HUES48 (cell line): ENCODE measurements at regions not wholly inside any gene's neighbourhood (a gene's known extent, or its start where the extent isn't known, plus 50 kb on each side); places are given as distances from the start of the nearest gene placed in this dataset.
"Not testable (repeated sequence)": the region's sequence is repeated elsewhere in the genome, so short reads cannot be mapped to it uniquely, and the experiment has no call there.

Experiments used
- H3K27ac ChIP-seq: one replicate; pipeline ENCODE4 v1.7.0; 2013; ENCODE audit warnings: low read depth, low read length, inconsistent platforms
- H3K27me3 ChIP-seq: 2 replicates; pipeline ENCODE4 v1.6.1; 2013; ENCODE audit warnings: mild to moderate bottlenecking, low read length; ENCODE audit not compliant: control insufficient read depth, insufficient read depth
- H3K36me3 ChIP-seq: 2 replicates; pipeline ENCODE4 v1.6.1; 2013; ENCODE audit warnings: low read length; ENCODE audit not compliant: control insufficient read depth, insufficient read depth
- H3K4me1 ChIP-seq: 2 replicates; pipeline ENCODE4 v1.6.1; 2013; ENCODE audit warnings: mild to moderate bottlenecking, low read length; ENCODE audit not compliant: control insufficient read depth, insufficient read depth
- H3K4me3 ChIP-seq: 2 replicates; pipeline ENCODE4 v1.5.1; 2013; ENCODE audit warnings: mild to moderate bottlenecking, low read depth, low read length
- H3K9ac ChIP-seq: 2 replicates; pipeline ENCODE4 v1.6.1; 2013; ENCODE audit warnings: mild to moderate bottlenecking, low read depth, low read length, moderate library complexity
- H3K9me3 ChIP-seq: 2 replicates; pipeline ENCODE4 v1.6.1; 2013; ENCODE audit warnings: low read length; ENCODE audit not compliant: control insufficient read depth, insufficient read depth

DNA sequence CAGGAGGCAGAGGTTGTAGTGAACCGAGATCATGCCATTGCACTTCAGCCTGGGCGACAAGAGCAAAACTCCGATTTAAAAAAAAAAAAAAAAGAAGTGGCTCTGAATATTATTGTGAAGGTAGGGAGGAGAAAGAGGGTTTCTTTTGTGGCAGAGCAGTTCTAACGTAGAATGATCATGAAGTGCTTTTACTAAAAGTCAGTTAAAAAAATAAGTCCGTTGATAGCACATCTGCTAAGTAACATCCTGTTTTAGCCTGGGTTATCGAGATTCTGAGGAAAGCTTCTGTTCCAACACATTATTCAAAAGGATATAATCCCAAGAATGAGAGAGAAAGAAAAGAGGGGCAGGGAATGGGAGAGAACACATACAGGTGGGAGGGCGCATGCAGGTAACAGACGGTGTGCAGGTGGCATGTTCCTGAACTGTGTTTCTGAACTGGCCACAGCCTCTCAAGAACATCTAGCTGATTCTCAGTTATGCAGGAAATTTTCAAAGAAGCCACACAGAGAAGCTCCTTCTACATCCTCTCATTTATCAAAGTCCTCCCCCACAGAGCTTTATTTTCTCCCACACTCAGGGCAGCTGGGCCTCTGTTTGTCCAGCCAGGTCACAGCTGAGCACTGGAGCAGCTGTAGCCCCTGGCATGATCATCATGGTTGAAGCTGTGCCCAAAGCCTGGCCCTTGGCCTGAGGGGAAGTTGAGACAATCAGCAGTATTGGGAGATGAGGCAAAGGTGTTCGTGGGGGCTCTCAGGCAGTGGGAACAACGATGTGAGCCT, 342.3 kb downstream of the ZNF674 start:
- Histone ChIP-seq H3K27me3 (no peaks in the 10 kb centered on the region), H3K9ac (no peak overlapping the region), H3K4me3 (no peak overlapping the region), H3K9me3 (no peaks in the 10 kb centered on the region), H3K27ac (no peak overlapping the region), H3K36me3 (no peaks in the 10 kb centered on the region), H3K4me1 (peaks cover 13% of the 10 kb centered on the region)

GRCh38 chrX:46200413-46200812, 344.8 kb downstream of the ZNF674 start:
- no peak overlapping the region for H3K9ac ChIP-seq
- no peak overlapping the region for H3K27ac ChIP-seq
- H3K27me3 ChIP-seq = no peaks in the 10 kb centered on the region
- H3K4me1 ChIP-seq = peaks cover 13% of the 10 kb centered on the region
- peaks cover 4% of the 10 kb centered on the region for H3K9me3 ChIP-seq
- no peak overlapping the region for H3K4me3 ChIP-seq
- no peaks in the 10 kb centered on the region for H3K36me3 ChIP-seq

- Histone ChIP-seq H3K27me3 (no peaks in the 10 kb centered on the region), H3K9ac (no peak overlapping the region), H3K4me3 (no peak overlapping the region), H3K36me3 (no peaks in the 10 kb centered on the region), H3K4me1 (peaks cover 10% of the 10 kb centered on the region), H3K27ac (no peak overlapping the region), H3K9me3 (peaks cover 6% of the 10 kb centered on the region)
Measured at GRCh38 chrX:46198858-46199257, 346.4 kb downstream of the ZNF674 start.

DNA sequence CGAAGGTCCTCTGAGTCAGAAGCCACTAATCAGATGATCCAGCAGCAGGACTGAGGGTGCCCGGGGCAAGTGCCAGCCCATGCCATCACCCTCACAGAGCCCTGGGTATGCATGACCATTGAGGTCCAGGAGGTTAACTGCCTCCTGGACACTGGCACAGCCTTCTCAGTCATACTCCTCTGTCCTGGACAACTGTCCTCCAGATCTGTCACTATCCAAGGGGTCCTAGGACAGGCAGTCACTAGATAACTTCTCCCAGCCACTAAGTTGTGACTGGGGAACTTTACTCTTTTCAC, 358.5 kb downstream of the ZNF674 start:
- not testable (repeated sequence) for H3K36me3 ChIP-seq, H3K27me3 ChIP-seq, H3K4me3 ChIP-seq, H3K4me1 ChIP-seq, H3K9ac ChIP-seq, H3K27ac ChIP-seq, H3K9me3 ChIP-seq

GRCh38 chrX:46185923-46186810, 359.1 kb downstream of the ZNF674 start:
- Histone ChIP-seq H3K9ac (no peak overlapping the region), H3K4me1 (no peaks in the 10 kb centered on the region), H3K27me3 (no peaks in the 10 kb centered on the region), H3K27ac (no peak overlapping the region), H3K9me3 (no peaks in the 10 kb centered on the region), H3K36me3 (no peaks in the 10 kb centered on the region), H3K4me3 (no peak overlapping the region)

DNA sequence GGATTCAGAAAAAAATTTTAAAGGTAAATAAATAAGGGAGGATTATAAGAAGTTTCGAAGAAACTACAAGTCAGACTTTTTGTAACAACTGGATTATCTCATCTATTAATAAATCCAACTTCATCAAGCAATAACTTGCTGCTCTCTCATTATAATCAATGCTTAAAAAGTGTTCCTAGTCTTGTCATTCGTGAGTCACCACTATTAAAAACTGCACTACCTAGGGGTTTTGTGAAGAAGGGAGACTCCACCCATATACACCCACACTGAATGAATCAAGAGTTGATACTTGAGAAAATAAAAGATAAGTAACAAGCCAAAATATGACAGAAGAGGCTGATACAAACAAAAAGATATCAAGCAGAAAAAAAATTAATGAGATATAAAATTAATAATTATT, 360.5 kb downstream of the ZNF674 start:
- H3K9ac ChIP-seq = no peak overlapping the region
- no peak overlapping the region for H3K27ac ChIP-seq
- no peaks in the 10 kb centered on the region for H3K36me3 ChIP-seq
- H3K4me1 ChIP-seq = no peaks in the 10 kb centered on the region
- H3K9me3 ChIP-seq = no peaks in the 10 kb centered on the region
- no peaks in the 10 kb centered on the region for H3K27me3 ChIP-seq
- no peak overlapping the region for H3K4me3 ChIP-seq

GRCh38 chrX:46180258-46180687, 364.9 kb downstream of the ZNF674 start:
- H3K4me1 ChIP-seq = no peaks in the 10 kb centered on the region
- H3K9ac ChIP-seq = no peak overlapping the region
- no peaks in the 10 kb centered on the region for H3K36me3 ChIP-seq
- H3K27ac ChIP-seq = no peak overlapping the region
- H3K4me3 ChIP-seq = no peak overlapping the region
- H3K27me3 ChIP-seq = no peaks in the 10 kb centered on the region
- H3K9me3 ChIP-seq = no peaks in the 10 kb centered on the region

- Histone ChIP-seq H3K9ac (no peak overlapping the region), H3K27ac (no peak overlapping the region), H3K4me3 (no peak overlapping the region), H3K27me3 (no peaks in the 10 kb centered on the region), H3K4me1 (no peaks in the 10 kb centered on the region), H3K36me3 (no peaks in the 10 kb centered on the region), H3K9me3 (no peaks in the 10 kb centered on the region)
Measured at GRCh38 chrX:46179748-46180147, 365.5 kb downstream of the ZNF674 start.

DNA sequence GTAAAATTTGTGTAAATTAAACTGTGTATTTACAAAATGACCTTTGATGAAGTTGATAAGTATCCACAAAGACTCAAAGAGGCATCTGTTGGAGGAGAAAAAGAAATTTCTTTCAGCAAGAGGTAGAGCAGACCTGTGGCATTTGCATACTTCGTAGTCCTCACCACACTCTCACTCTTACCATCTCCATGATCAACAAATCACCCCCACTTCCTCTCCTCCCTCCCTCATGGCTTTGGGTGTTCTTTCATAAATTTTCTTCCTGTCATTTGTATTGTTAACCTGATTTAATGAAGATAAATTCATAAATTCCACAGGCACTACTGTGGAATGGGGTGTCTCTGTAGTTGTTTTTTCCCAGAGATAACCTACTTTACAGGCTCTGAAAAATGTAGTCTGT, 366.5 kb downstream of the ZNF674 start:
- Histone ChIP-seq H3K27me3 (no peaks in the 10 kb centered on the region), H3K4me3 (no peak overlapping the region), H3K27ac (no peak overlapping the region), H3K36me3 (no peaks in the 10 kb centered on the region), H3K4me1 (no peaks in the 10 kb centered on the region), H3K9me3 (no peaks in the 10 kb centered on the region), H3K9ac (no peak overlapping the region)

- no peak overlapping the region for H3K4me3 ChIP-seq
- H3K9me3 ChIP-seq = no peaks in the 10 kb centered on the region; the same call in 1 of the 2 replicates
- H3K4me1 ChIP-seq = no peaks in the 10 kb centered on the region
- no peaks in the 10 kb centered on the region for H3K36me3 ChIP-seq
- H3K9ac ChIP-seq = no peak overlapping the region
- no peaks in the 10 kb centered on the region for H3K27me3 ChIP-seq
- no peak overlapping the region for H3K27ac ChIP-seq
Measured at GRCh38 chrX:46173159-46173558, 372.1 kb downstream of the ZNF674 start.

GRCh38 chrX:46171457-46171856, 373.8 kb downstream of the ZNF674 start:
- H3K36me3 ChIP-seq, H3K27me3 ChIP-seq, H3K9me3 ChIP-seq, H3K4me1 ChIP-seq, H3K9ac ChIP-seq, H3K27ac ChIP-seq, H3K4me3 ChIP-seq: not testable (repeated sequence)
